Large intestine (tissue), 3 donors: ENCODE measurements at regions not wholly inside any gene's neighbourhood (a gene's known extent, or its start where the extent isn't known, plus 50 kb on each side); places are given as distances from the start of the nearest gene placed in this dataset.

Experiments used
- DNase-seq, 2 donors: peaks; one replicate each; pipeline versions ENCODE4 v3.0.0 to v3.0.0-alpha.2; 2013
- H3K27ac ChIP-seq: one replicate; pipeline ENCODE4 v1.5.1; 2013; ENCODE audit warnings: low read length
- H3K27me3 ChIP-seq: 2 replicates; pipeline ENCODE4 v1.6.1; 2013; ENCODE audit warnings: low read length; ENCODE audit not compliant: control insufficient read depth, insufficient read depth
- H3K36me3 ChIP-seq: 2 replicates; pipeline ENCODE4 v1.6.1; 2013; ENCODE audit warnings: low read length; ENCODE audit not compliant: control insufficient read depth, insufficient read depth
- H3K4me1 ChIP-seq: one replicate; pipeline ENCODE4 v1.6.1; 2013; ENCODE audit warnings: low read length; ENCODE audit not compliant: control insufficient read depth, insufficient read depth
- H3K4me3 ChIP-seq: one replicate; pipeline ENCODE4 v1.5.1; 2013; ENCODE audit warnings: low read length
- H3K9me3 ChIP-seq: one replicate; pipeline ENCODE4 v1.6.1; 2013; ENCODE audit warnings: mild to moderate bottlenecking, low read depth, low read length, moderate library complexity; ENCODE audit not compliant: control insufficient read depth
- WGBS: methylation state at CpG from one replicate; pipeline ENCODE4 v1.1.5; 2013; ENCODE audit warnings: low lambda C conversion rate; ENCODE audit not compliant: insufficient coverage; 5-methylcytosine and 5-hydroxymethylcytosine counted together

DNA sequence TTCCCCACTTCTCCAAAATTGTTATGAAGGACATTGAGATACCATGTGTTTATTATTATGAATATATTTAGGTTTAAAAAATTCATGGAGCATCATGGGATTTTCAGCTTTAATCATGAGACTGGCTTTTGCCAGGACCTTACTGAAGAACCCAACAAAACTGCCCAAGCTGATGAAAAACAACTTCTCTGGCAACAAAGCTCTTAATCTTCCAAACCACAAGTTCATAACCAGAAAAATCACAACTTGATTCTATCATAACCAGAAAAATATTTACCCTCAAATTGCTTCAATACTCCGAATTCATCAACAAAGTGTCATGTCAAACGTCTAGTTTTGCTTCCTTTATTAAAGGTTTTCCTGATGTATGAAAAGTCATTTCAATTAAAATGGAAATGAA is 971.8 kb upstream of the ACVR2A start:
- no peaks in the 10 kb centered on the region for H3K4me1 ChIP-seq
- H3K27ac ChIP-seq: no peak overlapping the region
- no peaks in the 10 kb centered on the region for H3K36me3 ChIP-seq
- no peak overlapping the region for H3K4me3 ChIP-seq
- H3K27me3 ChIP-seq: no peaks in the 10 kb centered on the region
- H3K9me3 ChIP-seq: no peaks in the 10 kb centered on the region
- DNase-seq: no peak
- 100% methylated on average over 1 of the region's 2 CpGs for WGBS

DNA sequence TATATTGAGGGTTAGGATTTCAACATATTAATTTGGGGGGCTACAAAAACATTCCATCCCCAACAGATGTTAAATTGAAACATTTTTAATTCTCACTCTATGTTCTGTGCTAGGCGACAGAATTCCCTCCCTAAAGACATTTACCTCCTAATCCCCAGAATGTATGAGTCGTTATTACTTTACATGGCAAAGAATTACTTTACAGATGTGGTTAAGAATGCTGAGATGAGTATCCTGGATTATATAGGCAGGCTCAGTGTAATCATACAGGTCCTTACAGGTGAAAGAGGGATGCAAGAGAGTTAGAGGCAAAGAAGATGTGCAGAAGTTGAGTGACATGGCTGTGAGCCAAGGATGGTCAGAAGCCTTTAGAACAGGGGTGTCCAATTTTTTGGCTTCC is 974.1 kb upstream of the ACVR2A start:
- WGBS: no CpG with 5 or more reads among the region's 2 CpGs
- Histone ChIP-seq H3K27ac (no peak overlapping the region), H3K27me3 (no peaks in the 10 kb centered on the region), H3K4me1 (no peaks in the 10 kb centered on the region), H3K36me3 (no peaks in the 10 kb centered on the region), H3K9me3 (no peaks in the 10 kb centered on the region), H3K4me3 (no peak overlapping the region)
- no peak for DNase-seq

- H3K27me3 ChIP-seq: no peaks in the 10 kb centered on the region
- H3K36me3 ChIP-seq: no peaks in the 10 kb centered on the region
- no peaks in the 10 kb centered on the region for H3K4me1 ChIP-seq
Measured at GRCh38 chr2:146869328-146869727, 975.5 kb upstream of the ACVR2A start.

DNA sequence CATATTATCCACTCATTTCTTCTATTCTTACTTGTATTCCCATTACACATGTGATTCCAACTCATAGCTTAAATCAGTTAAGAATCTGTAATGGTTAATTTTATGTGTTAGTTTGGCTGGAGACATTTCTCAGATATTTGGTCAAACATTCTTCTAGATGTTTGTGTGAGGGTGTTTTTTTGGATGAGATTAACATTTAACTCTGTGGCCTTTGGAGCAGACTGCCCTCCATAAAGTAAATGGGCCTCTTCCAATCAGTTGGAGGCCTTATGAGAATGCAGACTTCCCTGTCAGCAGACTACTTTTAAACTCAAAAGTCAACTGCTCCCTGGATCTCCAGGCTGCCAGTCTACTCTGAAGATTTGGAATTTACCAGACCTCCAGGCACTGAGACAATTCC is 976.8 kb upstream of the ACVR2A start:
- Histone ChIP-seq H3K36me3 (no peaks in the 10 kb centered on the region), H3K27me3 (peaks cover 2% of the 10 kb centered on the region), H3K4me1 (no peaks in the 10 kb centered on the region), H3K9me3 (no peaks in the 10 kb centered on the region), H3K27ac (no peak overlapping the region), H3K4me3 (no peak overlapping the region)
- DNase-seq: no peak

More at GRCh38 chr2:146869328-146869727, 975.5 kb upstream of the ACVR2A start:
- Histone ChIP-seq H3K9me3 (no peaks in the 10 kb centered on the region), H3K27ac (no peak overlapping the region), H3K4me3 (no peak overlapping the region)
- DNase-seq: no peak

DNA sequence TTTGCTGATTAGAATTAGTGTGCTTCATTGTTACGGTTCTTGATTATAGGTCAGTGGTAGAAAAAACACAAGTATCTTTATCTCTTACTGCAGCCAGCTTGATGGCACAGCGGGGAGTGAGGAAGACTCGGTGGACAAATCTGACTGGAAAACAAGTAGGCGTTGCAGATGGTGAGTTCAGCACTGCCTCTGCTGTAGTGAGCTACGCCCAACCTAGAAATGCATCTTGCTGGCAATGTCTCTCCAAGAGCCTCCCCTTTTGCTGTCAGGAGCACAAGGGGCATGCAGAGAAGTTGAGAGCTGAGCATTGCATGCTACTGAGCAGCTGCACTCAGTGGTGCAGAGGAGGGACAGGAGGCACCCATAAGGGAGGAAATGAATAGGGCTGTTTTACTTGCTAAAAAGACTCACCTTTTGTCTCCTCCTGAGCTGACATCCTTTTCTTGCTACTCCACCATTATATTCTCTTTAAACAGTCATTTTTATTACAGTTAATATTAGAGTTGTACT is 977.3 kb upstream of the ACVR2A start:
- Histone ChIP-seq H3K4me1 (no peaks in the 10 kb centered on the region), H3K9me3 (no peaks in the 10 kb centered on the region), H3K36me3 (no peaks in the 10 kb centered on the region), H3K4me3 (no peak overlapping the region), H3K27ac (no peak overlapping the region), H3K27me3 (peaks cover 2% of the 10 kb centered on the region)
- 83% methylated on average over 1 of the region's 5 CpGs for WGBS
- no peak for DNase-seq

DNA sequence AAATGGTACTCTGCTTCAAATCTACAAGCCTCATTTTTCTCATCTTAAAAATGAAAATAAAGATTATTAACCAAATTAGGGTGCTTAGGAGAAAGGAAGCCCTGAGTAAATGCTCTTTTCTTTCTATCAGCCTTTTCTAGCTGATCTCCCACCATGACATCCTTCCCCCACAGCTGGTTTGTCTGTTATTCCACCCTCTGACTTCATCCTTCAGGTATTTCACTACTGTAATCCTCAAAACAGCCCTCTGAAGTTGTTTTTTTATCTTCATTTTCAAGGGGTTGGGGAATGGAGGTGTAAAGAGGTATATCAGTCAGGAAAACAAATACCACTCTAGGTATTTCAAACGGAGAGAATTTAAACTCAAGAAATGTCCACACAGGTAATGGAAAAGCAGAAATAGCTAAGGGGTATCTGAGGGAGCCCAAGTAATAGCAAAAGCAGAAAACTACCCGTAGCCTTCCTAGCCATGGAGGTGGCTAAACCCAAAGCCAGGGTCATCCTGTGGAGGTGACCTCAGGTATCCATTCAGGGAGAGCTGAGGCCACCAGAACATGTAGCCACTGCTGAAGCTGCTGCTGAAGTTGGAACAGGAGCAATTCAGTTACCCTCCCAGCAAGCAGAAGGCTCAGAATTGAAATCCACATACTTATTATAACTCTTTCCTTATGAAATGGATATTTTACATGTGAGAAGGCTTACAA is 990.9 kb upstream of the ACVR2A start:
- H3K4me3 ChIP-seq: no peak overlapping the region
- no peak overlapping the region for H3K27ac ChIP-seq
- DNase-seq: no peak
- no peaks in the 10 kb centered on the region for H3K9me3 ChIP-seq
- no CpG with 5 or more reads among the region's 2 CpGs for WGBS
- no peaks in the 10 kb centered on the region for H3K4me1 ChIP-seq
- H3K27me3 ChIP-seq: no peaks in the 10 kb centered on the region
- H3K36me3 ChIP-seq: no peaks in the 10 kb centered on the region

GRCh38 chr2:146852661-146853060 is 992.2 kb upstream of the ACVR2A start:
- no peaks in the 10 kb centered on the region for H3K9me3 ChIP-seq
- WGBS: 75% methylated on average over 1 of the region's 1 CpG
- no peak overlapping the region for H3K4me3 ChIP-seq
- no peak overlapping the region for H3K27ac ChIP-seq
- no peaks in the 10 kb centered on the region for H3K4me1 ChIP-seq
- no peaks in the 10 kb centered on the region for H3K27me3 ChIP-seq
- H3K36me3 ChIP-seq: no peaks in the 10 kb centered on the region
- no peak for DNase-seq

GRCh38 chr2:146850746-146851145 is 994.1 kb upstream of the ACVR2A start:
- Histone ChIP-seq H3K4me1 (no peaks in the 10 kb centered on the region), H3K4me3 (no peak overlapping the region), H3K27me3 (no peaks in the 10 kb centered on the region), H3K36me3 (no peaks in the 10 kb centered on the region), H3K27ac (no peak overlapping the region), H3K9me3 (no peaks in the 10 kb centered on the region)
- no peak for DNase-seq
- WGBS: 100% methylated on average over 2 of the region's 3 CpGs

DNA sequence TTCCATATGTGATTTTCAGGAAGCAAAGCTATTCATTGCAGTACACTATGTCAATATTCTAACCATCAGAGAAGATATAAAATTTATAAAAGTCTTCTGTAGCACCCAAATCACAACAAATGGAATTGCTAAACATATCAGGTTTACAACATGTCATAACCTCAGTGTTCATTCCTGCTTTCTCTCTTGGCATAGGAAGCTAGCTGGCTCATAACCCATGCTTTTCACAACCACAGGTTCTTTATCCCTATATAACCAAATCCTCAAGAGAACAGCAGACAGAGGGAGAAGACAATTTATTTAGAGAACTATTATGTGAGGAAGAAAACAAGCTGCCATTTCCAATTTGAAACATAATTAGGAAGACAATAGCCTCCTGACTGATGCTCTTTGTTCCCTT is 997.0 kb upstream of the ACVR2A start:
- no peak overlapping the region for H3K27ac ChIP-seq
- H3K4me1 ChIP-seq: no peaks in the 10 kb centered on the region
- H3K4me3 ChIP-seq: no peak overlapping the region
- no peaks in the 10 kb centered on the region for H3K36me3 ChIP-seq
- no peaks in the 10 kb centered on the region for H3K9me3 ChIP-seq
- no peaks in the 10 kb centered on the region for H3K27me3 ChIP-seq
- no peak for DNase-seq

GRCh38 chr2:146844226-146844990 is 1000.4 kb upstream of the ACVR2A start:
- H3K4me3 ChIP-seq: no peak overlapping the region
- DNase-seq: no peak
- no peaks in the 10 kb centered on the region for H3K9me3 ChIP-seq
- WGBS: 55% methylated on average over 2 of the region's 6 CpGs
- no peaks in the 10 kb centered on the region for H3K4me1 ChIP-seq
- H3K36me3 ChIP-seq: no peaks in the 10 kb centered on the region
- no peak overlapping the region for H3K27ac ChIP-seq
- no peaks in the 10 kb centered on the region for H3K27me3 ChIP-seq

DNA sequence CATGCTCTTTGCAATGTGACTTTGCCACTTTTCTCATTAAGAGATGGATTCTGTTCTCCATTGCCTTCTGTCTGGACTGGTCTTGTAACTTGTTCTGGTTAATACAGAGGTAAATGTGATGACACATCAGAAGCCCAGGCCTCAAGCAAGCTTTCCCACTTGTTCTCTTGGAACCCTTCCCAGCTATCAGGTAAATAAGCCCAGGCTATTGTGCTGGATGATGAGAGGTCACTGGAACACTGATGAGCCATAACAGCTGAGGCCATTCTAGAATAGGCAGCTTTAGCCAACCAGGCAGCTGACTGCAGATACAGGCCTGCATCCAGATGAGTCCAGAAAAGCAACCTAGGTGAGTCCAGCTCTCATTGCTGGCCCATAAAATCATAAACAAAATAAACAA is 1007.0 kb upstream of the ACVR2A start:
- no peaks in the 10 kb centered on the region for H3K36me3 ChIP-seq
- no peaks in the 10 kb centered on the region for H3K27me3 ChIP-seq
- DNase-seq: no peak
- H3K4me3 ChIP-seq: no peak overlapping the region
- H3K27ac ChIP-seq: no peak overlapping the region
- H3K4me1 ChIP-seq: no peaks in the 10 kb centered on the region
- no peaks in the 10 kb centered on the region for H3K9me3 ChIP-seq
